AG10803 (cell line): ENCODE measurements at regions not wholly inside any gene's neighbourhood (a gene's known extent, or its start where the extent isn't known, plus 50 kb on each side); places are given as distances from the start of the nearest gene placed in this dataset.

ENCODE experiments used
- DNase-seq: peaks from one replicate; pipeline ENCODE4 v3.0.0; 2010; ENCODE audit warnings: low read depth
- H3K4me3 ChIP-seq: 2 replicates; pipeline ENCODE4 v1.5.1; 2011; ENCODE audit warnings: mild to moderate bottlenecking, low read length, control low read depth
- TF ChIP-seq, protein P1 (sequence below): conservative IDR thresholded peaks from 2 replicates; pipeline ENCODE4 v1.5.1; 2011; ENCODE audit warnings: mild to moderate bottlenecking, low read length, control low read depth, inconsistent platforms

DNA sequence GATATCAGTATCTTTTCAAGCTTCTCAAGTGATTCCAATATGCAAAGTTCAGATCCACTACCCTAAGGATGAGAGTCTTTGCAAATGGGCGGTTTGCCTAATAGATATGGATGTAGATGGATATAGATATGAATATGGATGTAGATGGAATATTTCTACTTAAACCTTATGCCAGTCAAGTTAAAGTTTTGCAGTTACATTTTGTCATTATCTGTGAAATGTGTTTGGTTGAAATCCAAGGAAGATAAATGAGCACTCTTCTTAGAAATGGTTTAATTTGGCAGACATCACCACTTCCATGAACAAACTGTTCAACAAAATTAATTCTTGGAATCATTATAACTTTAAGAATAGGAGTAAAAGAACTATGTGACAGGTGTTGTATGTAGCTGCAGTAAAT is 1066.6 kb downstream of the PCDH18 start:
- TF ChIP-seq, protein P1, sequence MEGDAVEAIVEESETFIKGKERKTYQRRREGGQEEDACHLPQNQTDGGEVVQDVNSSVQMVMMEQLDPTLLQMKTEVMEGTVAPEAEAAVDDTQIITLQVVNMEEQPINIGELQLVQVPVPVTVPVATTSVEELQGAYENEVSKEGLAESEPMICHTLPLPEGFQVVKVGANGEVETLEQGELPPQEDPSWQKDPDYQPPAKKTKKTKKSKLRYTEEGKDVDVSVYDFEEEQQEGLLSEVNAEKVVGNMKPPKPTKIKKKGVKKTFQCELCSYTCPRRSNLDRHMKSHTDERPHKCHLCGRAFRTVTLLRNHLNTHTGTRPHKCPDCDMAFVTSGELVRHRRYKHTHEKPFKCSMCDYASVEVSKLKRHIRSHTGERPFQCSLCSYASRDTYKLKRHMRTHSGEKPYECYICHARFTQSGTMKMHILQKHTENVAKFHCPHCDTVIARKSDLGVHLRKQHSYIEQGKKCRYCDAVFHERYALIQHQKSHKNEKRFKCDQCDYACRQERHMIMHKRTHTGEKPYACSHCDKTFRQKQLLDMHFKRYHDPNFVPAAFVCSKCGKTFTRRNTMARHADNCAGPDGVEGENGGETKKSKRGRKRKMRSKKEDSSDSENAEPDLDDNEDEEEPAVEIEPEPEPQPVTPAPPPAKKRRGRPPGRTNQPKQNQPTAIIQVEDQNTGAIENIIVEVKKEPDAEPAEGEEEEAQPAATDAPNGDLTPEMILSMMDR: no peak
- no peak for DNase-seq
- no peak overlapping the region for H3K4me3 ChIP-seq

DNA sequence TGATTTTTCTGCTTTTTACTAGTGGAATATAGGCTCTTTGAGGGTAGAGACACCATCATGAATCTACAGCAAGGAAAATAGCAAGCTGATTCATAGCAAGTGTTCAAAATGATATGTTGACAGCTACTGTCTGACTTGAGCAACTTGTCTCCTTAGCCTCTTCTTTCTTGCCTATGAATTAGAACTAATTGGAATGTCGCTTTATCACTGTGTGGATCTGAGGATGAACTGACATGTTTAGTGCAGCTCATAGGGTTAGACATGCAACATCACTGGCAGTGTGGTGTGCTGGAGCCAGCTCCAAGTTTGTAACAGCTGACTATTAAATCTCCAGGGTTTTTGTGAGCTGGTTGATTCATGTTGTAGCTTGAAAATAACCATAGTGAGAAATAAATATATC is 1068.4 kb downstream of the PCDH18 start:
- DNase-seq: no peak
- TF ChIP-seq, protein P1: no peak

DNA sequence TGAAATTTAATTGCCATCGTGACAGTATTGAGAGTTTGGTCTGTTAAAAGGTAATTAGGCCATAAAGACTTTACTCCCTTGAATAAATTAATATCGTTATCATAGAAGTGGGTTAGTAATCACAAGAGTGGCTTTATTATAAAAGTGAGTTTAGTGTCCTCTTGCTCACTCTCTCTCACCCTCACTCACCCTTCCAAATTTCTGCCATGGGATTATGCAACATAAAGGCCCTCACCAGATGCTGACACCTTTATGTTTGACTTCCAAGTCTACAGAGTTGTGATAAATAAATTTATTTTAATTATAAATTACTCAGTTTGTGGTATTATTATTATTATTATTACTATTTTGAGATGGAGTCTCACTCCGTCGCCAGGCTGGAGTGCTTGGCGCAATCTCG is 1070.8 kb downstream of the PCDH18 start:
- H3K4me3 ChIP-seq: no peak overlapping the region
- no peak for DNase-seq
- TF ChIP-seq, protein P1: no peak

More for the DNA sequence above, 1068.4 kb downstream of the PCDH18 start:
- H3K4me3 ChIP-seq: no peak overlapping the region

DNA sequence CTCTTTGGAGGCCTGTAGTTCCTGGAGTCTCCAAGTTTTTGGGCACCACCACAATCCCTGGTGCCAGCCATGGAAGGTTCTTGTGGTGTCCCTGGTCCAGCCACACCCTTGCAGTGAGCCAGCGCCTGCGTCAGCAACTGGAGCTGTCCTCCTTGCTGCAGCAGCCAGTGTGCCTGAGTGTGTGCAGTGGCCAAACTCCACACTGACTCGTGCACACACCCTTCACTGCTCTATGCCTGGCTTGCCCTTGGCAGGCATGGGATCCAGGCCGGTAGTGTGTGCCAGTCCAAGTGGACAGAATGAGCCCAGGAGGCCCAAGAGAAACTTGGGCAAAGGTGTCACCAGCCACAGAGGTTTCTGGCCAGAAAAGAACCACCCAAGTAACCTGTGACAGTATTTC is 1074.0 kb downstream of the PCDH18 start:
- no peak overlapping the region for H3K4me3 ChIP-seq
- TF ChIP-seq, protein P1: no peak
- no peak for DNase-seq

DNA sequence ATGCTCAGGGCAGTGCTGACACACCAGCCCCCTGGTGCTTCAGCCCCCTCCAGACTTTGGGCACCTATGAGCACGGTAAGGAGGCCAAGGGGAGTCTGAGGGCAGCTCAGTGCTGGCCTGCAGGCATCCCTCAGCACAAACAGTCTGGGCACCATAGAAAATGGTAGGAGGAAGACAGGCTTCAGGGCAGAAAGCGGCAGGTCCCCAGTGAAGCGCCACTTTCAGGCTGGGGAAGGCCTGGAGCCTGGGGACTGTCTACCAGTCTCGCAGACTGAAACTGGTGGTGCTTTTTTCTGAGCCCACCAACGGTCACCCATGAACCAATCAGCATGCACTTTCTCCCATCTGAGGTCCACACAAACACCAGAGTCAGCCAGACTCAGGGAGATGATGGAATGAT is 1074.7 kb downstream of the PCDH18 start:
- no peak for DNase-seq
- H3K4me3 ChIP-seq: no peak overlapping the region
- TF ChIP-seq, protein P1: no peak

DNA sequence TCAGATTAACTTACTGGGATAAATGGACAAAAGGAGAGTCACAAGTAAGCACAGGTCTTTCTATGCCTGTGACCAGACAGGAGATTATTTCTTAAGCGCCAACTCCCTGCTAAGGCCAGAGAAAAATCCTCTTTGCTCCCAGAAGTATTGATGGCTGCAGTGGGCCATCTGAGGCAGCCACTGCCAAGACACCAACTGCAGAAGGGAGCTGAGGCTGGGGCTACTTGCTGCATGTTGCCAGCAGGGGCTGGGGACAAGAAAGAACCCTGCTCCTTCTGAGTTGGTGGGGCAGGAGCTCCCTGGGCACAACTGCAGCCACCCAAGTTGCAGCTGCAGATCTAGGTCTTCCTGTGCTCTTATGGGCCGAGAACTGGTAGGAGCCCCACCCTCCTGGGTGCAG is 1075.3 kb downstream of the PCDH18 start:
- H3K4me3 ChIP-seq: no peak overlapping the region
- no peak for DNase-seq
- TF ChIP-seq, protein P1: no peak

DNA sequence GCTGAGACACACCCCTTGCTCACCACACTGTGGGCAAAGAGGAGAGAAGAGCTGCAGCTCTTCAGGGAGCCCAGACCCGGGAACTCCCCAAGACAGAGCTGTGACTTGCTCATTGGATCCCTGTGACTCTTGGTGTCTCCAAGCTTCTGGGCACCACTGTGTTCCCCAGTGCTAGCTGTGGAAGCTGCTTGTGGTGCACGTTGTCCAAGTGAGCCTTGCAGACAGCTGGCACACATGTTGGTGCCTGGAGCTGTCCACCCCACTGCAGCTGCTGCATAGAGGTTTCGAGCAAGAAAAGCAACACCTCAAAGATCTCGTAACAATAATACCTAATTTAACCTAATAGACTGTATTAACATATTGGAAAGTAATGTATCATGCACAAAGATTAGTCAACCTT is 1089.3 kb downstream of the PCDH18 start:
- TF ChIP-seq, protein P1: no peak
- H3K4me3 ChIP-seq: no peak overlapping the region
- DNase-seq: no peak
